AG09319 (cell line): ENCODE measurements at regions not wholly inside any gene's neighbourhood (a gene's known extent, or its start where the extent isn't known, plus 50 kb on each side); places are given as distances from the start of the nearest gene placed in this dataset.

Experiments
- DNase-seq: peaks from one replicate; pipeline ENCODE4 v3.0.0-alpha.2; 2010; ENCODE audit warnings: low read depth; ENCODE audit errors: extremely low read depth
- CTCF ChIP-seq: IDR thresholded peaks from 2 replicates; pipeline ENCODE4 v1.5.1; 2011; ENCODE audit warnings: low read depth, mild to moderate bottlenecking, inconsistent platforms, low read length, moderate library complexity

- no peak for DNase-seq
- TF ChIP-seq CTCF, result no peak
Measured at GRCh38 chr22:19645905-19646304, 68.4 kb upstream of the SEPTIN5 start.

- no peak for DNase-seq
- TF ChIP-seq CTCF, result no peak
Measured at GRCh38 chr22:19646383-19646782, 67.9 kb upstream of the SEPTIN5 start.

GRCh38 chr22:19648419-19648929, 65.8 kb upstream of the SEPTIN5 start:
- DNase-seq, result no peak
- TF ChIP-seq CTCF, result no peak

- DNase-seq, result no peak
- no peak for TF ChIP-seq CTCF
Measured at GRCh38 chr22:19652316-19652715, 62.0 kb upstream of the SEPTIN5 start.

- DNase-seq, result no peak
- TF ChIP-seq CTCF, result no peak
Measured at GRCh38 chr22:19654338-19654987, 59.8 kb upstream of the SEPTIN5 start.

- no peak for TF ChIP-seq CTCF
- DNase-seq, result no peak
Measured at GRCh38 chr22:19655399-19655798, 58.9 kb upstream of the SEPTIN5 start.

GRCh38 chr22:19656541-19657251, 57.6 kb upstream of the SEPTIN5 start:
- TF ChIP-seq CTCF, result no peak
- DNase-seq, result no peak
